ENCODE measurements at regions not wholly inside any gene's neighbourhood (a gene's known extent, or its start where the extent isn't known, plus 50 kb on each side); places are given as distances from the start of the nearest gene placed in this dataset.
A peak's percentile ranks its signal among the peaks of the same experiment; 100 is the strongest.
"Not testable (repeated sequence)": the region's sequence is repeated elsewhere in the genome, so short reads cannot be mapped to it uniquely, and the experiment has no call there.

- no peaks in the 10 kb centered on the region for H3K27me3 ChIP-seq
- no peak overlapping the region for H3K4me3 ChIP-seq (replicated peaks in 1 of 3)
- no peaks in the 10 kb centered on the region for H3K9me3 ChIP-seq
- WGBS, 2 donors: 43 to 51% methylated on average over 10 of the region's 10 CpGs
- intact Hi-C loops (cut with DNase I): no loop called here
- H3K27ac ChIP-seq: no peak overlapping the region
- TF ChIP-seq CTCF (IDR thresholded peaks at IDR 0.05) (no peak), POLR2A (IDR thresholded peaks at IDR 0.05) (no peak)
- H3K4me1 ChIP-seq: no peaks in the 10 kb centered on the region
- H3K36me3 ChIP-seq: no peaks in the 10 kb centered on the region
- DNase-seq: peak; percentile 51 to 63
These were observed 140.5 kb upstream of the WSCD1 start for GRCh38 chr17:5929721-5930120.

- DNase-seq; H3K4me1 ChIP-seq; H3K27ac ChIP-seq; H3K4me3 ChIP-seq (replicated peaks in 1 of 3); H3K36me3 ChIP-seq; intact Hi-C loops (cut with DNase I); H3K27me3 ChIP-seq; H3K9me3 ChIP-seq: not testable (repeated sequence)
- 97 to 98% methylated on average over 1 of the region's 1 CpG for WGBS, 2 donors
These were observed 139.6 kb upstream of the WSCD1 start for GRCh38 chr17:5930555-5930954.

- 58 to 82% methylated on average over 9 of the region's 9 CpGs for WGBS, 2 donors
- no peak for DNase-seq
- Histone ChIP-seq H3K27me3 (no peaks in the 10 kb centered on the region), H3K4me3 (replicated peaks in 1 of 3) (no peak overlapping the region), H3K9me3 (no peaks in the 10 kb centered on the region), H3K36me3 (no peaks in the 10 kb centered on the region), H3K27ac (no peak overlapping the region), H3K4me1 (no peaks in the 10 kb centered on the region)
- TF ChIP-seq POLR2A (IDR thresholded peaks at IDR 0.05): no peak
- no peak for TF ChIP-seq CTCF (IDR thresholded peaks at IDR 0.05)
- intact Hi-C loops (cut with DNase I): no loop called here
These were observed 138.6 kb upstream of the WSCD1 start for GRCh38 chr17:5931616-5932015.

- no peak for TF ChIP-seq CTCF (IDR thresholded peaks at IDR 0.05)
- no peak for TF ChIP-seq POLR2A (IDR thresholded peaks at IDR 0.05)
- Histone ChIP-seq H3K9me3 (no peaks in the 10 kb centered on the region), H3K27me3 (no peaks in the 10 kb centered on the region), H3K27ac (no peak overlapping the region), H3K4me1 (no peaks in the 10 kb centered on the region), H3K36me3 (no peaks in the 10 kb centered on the region), H3K4me3 (replicated peaks in 1 of 3) (no peak overlapping the region)
- intact Hi-C loops (cut with DNase I): no loop called here
- no peak for DNase-seq
- 70 to 80% methylated on average over 7 of the region's 7 CpGs for WGBS, 2 donors
These were observed 136.7 kb upstream of the WSCD1 start for GRCh38 chr17:5933430-5933829.

- WGBS, 2 donors: 73 to 86% methylated on average over 5 of the region's 5 CpGs
- no peaks in the 10 kb centered on the region for H3K36me3 ChIP-seq
- H3K4me1 ChIP-seq: no peaks in the 10 kb centered on the region
- no peaks in the 10 kb centered on the region for H3K27me3 ChIP-seq
- DNase-seq: no peak
- intact Hi-C loops (cut with DNase I): no loop called here
- TF ChIP-seq POLR2A (IDR thresholded peaks at IDR 0.05) (no peak), CTCF (IDR thresholded peaks at IDR 0.05) (no peak)
- no peak overlapping the region for H3K27ac ChIP-seq
- H3K4me3 ChIP-seq (replicated peaks in 1 of 3): no peak overlapping the region
- H3K9me3 ChIP-seq: no peaks in the 10 kb centered on the region
These were observed 128.9 kb upstream of the WSCD1 start for GRCh38 chr17:5941258-5941657.

GRCh38 chr17:5942687-5943086, 127.5 kb upstream of the WSCD1 start:
- Histone ChIP-seq H3K36me3 (no peaks in the 10 kb centered on the region), H3K27ac (no peak overlapping the region), H3K4me1 (no peaks in the 10 kb centered on the region), H3K4me3 (replicated peaks in 1 of 3) (no peak overlapping the region), H3K27me3 (no peaks in the 10 kb centered on the region), H3K9me3 (no peaks in the 10 kb centered on the region)
- TF ChIP-seq POLR2A (IDR thresholded peaks at IDR 0.05) (no peak), CTCF (IDR thresholded peaks at IDR 0.05) (no peak)
- intact Hi-C loops (cut with DNase I): no loop called here
- WGBS, 2 donors: 59 to 62% methylated on average over 7 of the region's 7 CpGs
- DNase-seq: no peak
